PFSK-1 (cell line): ENCODE measurements at regions not wholly inside any gene's neighbourhood (a gene's known extent, or its start where the extent isn't known, plus 50 kb on each side); places are given as distances from the start of the nearest gene placed in this dataset.

ENCODE experiments used
- POLR2AphosphoS5 ChIP-seq: IDR thresholded peaks from 2 replicates; pipeline ENCODE4 v1.6.1; 2012; ENCODE audit warnings: low read depth, mild to moderate bottlenecking, control low read depth, low read length, moderate library complexity
- REST ChIP-seq, 2 experiments: IDR thresholded peaks; 2 replicates each; pipeline versions ENCODE4 v1.6.1 to v1.8.0; 2011 to 2012; ENCODE audit warnings: low read depth in 2 of 2, low read length in 2 of 2, control low read depth in 1 of 2, inconsistent platforms in 1 of 2, mild to moderate bottlenecking in 1 of 2, moderate library complexity in 1 of 2; ENCODE audit not compliant: insufficient read depth in 1 of 2
- SIN3A ChIP-seq: IDR thresholded peaks from 2 replicates; pipeline ENCODE4 v1.6.1; 2012; ENCODE audit warnings: mild to moderate bottlenecking, low read length, moderate library complexity, borderline replicate concordance; ENCODE audit not compliant: insufficient read depth

DNA sequence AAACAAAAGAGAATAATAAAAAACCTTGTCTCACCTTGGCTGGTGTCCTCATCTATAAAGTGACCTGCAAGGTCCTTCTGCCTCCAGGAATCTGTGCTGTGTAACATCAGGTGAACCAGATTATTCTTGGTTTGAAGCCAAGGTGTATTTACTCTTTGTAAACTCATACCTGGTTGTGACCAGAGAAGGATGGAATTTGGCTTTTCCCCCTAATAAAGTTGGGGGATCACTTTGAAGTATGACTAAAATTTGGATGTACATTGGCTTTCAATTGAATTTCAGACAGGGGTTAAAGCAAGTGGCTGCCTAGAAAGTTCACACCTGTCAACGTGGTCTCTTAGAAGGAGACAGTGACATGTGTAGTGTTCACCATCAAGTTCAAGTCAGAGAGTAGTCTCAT is 100.1 kb downstream of the SCP2D1 start:
- TF ChIP-seq REST (IDR thresholded peaks at IDR 0.05; ENCODE audit: insufficient read depth in 1 of 2, low read depth in 2 of 2, low read length in 2 of 2) (no peak), SIN3A (no peak), POLR2AphosphoS5 (no peak)
